ENCODE measurements at regions not wholly inside any gene's neighbourhood (a gene's known extent, or its start where the extent isn't known, plus 50 kb on each side); places are given as distances from the start of the nearest gene placed in this dataset.

GRCh38 chr2:183259921-183260320, 135.7 kb downstream of the NUP35 start:
- Histone ChIP-seq H3K27ac (ENCODE audit: insufficient read depth, low read depth, low read length) (no peak overlapping the region), H3K36me3 (ENCODE audit: control insufficient read depth in 2 of 2, extremely low read depth in 1 of 2, insufficient read depth in 2 of 2, low read length in 2 of 2) (no peaks in the 10 kb centered on the region), H3K27me3 (ENCODE audit: control insufficient read depth in 2 of 2, insufficient read depth in 2 of 2, low read length in 2 of 2) (no peaks in the 10 kb centered on the region), H2AFZ (ENCODE audit: low read depth, low read length) (no peak overlapping the region), H3K4me1 (ENCODE audit: control insufficient read depth, extremely low read depth, insufficient read depth, low read length) (no peaks in the 10 kb centered on the region), H3K9me1 (replicated peaks; ENCODE audit: control insufficient read depth, extremely low read depth, insufficient read depth, low read length) (no peaks in the 10 kb centered on the region), H4K20me1 (replicated peaks; ENCODE audit: control insufficient read depth, extremely low read depth, insufficient read depth, low read length) (no peaks in the 10 kb centered on the region), H3K4me3 (replicated peaks in 1 of 3; ENCODE audit: insufficient read depth in 1 of 3, low read depth in 1 of 3, low read length in 3 of 3) (no peak overlapping the region), H3K4me2 (ENCODE audit: insufficient read depth, low read length) (no peak overlapping the region), H3K79me2 (ENCODE audit: control insufficient read depth, insufficient read depth, low read length) (no peaks in the 10 kb centered on the region), H3K9ac (replicated peaks; ENCODE audit: extremely low read depth, insufficient read depth, low read length) (no peak overlapping the region), H3K9me3 (replicated peaks; ENCODE audit: control insufficient read depth, insufficient read depth, low read length) (no peaks in the 10 kb centered on the region)
- CTCF ChIA-PET: interaction anchor here (0.7 to 2.5 kb wide), 2 partner anchors 11 to 97 kb away, joined by 3 to 27 read pairs; no protein-coding TSS in a partner anchor
- FAIRE-seq: no peak
- intact Hi-C loops (cut with micrococcal nuclease): no loop called here
- TF ChIP-seq, protein P1, sequence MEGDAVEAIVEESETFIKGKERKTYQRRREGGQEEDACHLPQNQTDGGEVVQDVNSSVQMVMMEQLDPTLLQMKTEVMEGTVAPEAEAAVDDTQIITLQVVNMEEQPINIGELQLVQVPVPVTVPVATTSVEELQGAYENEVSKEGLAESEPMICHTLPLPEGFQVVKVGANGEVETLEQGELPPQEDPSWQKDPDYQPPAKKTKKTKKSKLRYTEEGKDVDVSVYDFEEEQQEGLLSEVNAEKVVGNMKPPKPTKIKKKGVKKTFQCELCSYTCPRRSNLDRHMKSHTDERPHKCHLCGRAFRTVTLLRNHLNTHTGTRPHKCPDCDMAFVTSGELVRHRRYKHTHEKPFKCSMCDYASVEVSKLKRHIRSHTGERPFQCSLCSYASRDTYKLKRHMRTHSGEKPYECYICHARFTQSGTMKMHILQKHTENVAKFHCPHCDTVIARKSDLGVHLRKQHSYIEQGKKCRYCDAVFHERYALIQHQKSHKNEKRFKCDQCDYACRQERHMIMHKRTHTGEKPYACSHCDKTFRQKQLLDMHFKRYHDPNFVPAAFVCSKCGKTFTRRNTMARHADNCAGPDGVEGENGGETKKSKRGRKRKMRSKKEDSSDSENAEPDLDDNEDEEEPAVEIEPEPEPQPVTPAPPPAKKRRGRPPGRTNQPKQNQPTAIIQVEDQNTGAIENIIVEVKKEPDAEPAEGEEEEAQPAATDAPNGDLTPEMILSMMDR (IDR thresholded peaks at IDR 0.05; ENCODE audit: extremely low read depth in 1 of 2, insufficient read depth in 1 of 2, low read depth in 1 of 2, low read length in 2 of 2): no peak
- no peak for TF ChIP-seq POLR2AphosphoS5 (IDR thresholded peaks at IDR 0.05; ENCODE audit: insufficient read depth, low read depth, low read length)
- no peak for TF ChIP-seq MYC (IDR thresholded peaks at IDR 0.05; ENCODE audit: low read depth, low read length)
- TF ChIP-seq JUN (IDR thresholded peaks at IDR 0.05; ENCODE audit: borderline replicate concordance, insufficient read depth, insufficient read length, low read depth): no peak
- no peak for TF ChIP-seq EZH2 (IDR thresholded peaks at IDR 0.05; ENCODE audit: borderline replicate concordance, low read depth, low read length, severe bottlenecking)
- TF ChIP-seq POLR2A (IDR thresholded peaks at IDR 0.05; ENCODE audit: low read depth, low read length): no peak
- no peak for TF ChIP-seq FOS (IDR thresholded peaks at IDR 0.05; ENCODE audit: borderline replicate concordance, insufficient read depth, low read length)
- TF ChIP-seq GATA2 (IDR thresholded peaks at IDR 0.05; ENCODE audit: insufficient read depth, insufficient read length, low read depth, low read length): no peak
- TF ChIP-seq, protein P2, sequence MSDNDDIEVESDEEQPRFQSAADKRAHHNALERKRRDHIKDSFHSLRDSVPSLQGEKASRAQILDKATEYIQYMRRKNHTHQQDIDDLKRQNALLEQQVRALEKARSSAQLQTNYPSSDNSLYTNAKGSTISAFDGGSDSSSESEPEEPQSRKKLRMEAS (IDR thresholded peaks at IDR 0.05; ENCODE audit: insufficient read depth, insufficient read length): no peak
- no peak for DNase-seq (ENCODE audit: low read depth, low spot score)
- BruUV-seq (replicated peaks): no TSS peak
- POLR2A ChIA-PET: no interaction called here
- dilution Hi-C loops (cut with MboI; ENCODE audit: extremely low pct_ligation_motif_present, low sequenced_read_pairs): no loop called here

Data from endothelial cell of umbilical vein (primary cell).